HG03097 (cell line): ENCODE measurements at regions not wholly inside any gene's neighbourhood (a gene's known extent, or its start where the extent isn't known, plus 50 kb on each side); places are given as distances from the start of the nearest gene placed in this dataset.
A peak's percentile ranks its signal among the peaks of the same experiment; 100 is the strongest.

Experiments
- ATAC-seq: cut with Tn5 transposase; IDR thresholded peaks from one replicate; pipeline ENCODE4 v1.9.1; 2021; ENCODE audit not compliant: unreplicated experiment, low FRiP score

- ATAC-seq, result no peak
These were observed 863.7 kb upstream of the ALCAM start for GRCh38 chr3:104503022-104503421.

GRCh38 chr3:104510131-104510849 lies 856.4 kb upstream of the ALCAM start:
- ATAC-seq, result no peak

DNA sequence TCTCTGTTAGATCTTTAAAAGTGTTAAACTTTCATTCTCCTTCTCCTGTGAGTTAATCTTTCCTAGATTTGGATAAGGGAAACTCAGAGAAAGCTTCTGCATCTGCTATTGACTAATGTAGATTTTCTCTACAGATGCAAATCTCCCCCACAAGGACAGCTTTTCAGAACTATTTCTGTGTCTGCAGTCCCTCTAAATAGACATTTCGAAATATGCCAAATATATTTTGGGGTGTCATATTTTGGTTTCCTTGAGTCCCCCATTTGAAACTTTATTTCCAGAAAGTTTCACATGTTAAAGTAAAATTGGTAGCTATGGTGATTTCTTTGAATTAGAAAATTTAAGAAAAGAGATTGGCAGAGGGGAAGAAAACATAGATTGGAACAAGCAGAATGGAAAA lies 852.3 kb upstream of the ALCAM start:
- no peak for ATAC-seq

DNA sequence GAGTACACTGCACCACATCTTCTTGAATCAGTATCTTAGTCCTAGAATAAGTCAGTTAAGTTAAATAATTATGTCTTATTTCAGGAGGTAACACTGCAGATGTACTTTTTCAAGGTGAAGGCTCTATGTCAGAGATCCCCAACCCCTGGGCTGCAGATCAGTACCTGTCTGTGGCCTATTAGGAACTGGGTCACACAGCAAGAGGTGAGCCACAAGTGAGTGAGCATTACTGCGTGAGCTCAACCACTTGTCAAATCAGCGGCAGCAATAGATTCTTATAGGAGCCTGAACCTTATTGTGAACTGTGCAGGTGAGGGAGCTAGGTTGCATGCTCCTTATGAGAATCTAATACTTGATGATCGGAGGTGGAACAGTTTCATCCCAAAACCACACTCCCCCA lies 851.9 kb upstream of the ALCAM start:
- ATAC-seq, result no peak

GRCh38 chr3:104519068-104519467 lies 847.6 kb upstream of the ALCAM start:
- ATAC-seq, result no peak

- ATAC-seq, result no peak
These were observed 847.1 kb upstream of the ALCAM start for GRCh38 chr3:104519468-104520227.

DNA sequence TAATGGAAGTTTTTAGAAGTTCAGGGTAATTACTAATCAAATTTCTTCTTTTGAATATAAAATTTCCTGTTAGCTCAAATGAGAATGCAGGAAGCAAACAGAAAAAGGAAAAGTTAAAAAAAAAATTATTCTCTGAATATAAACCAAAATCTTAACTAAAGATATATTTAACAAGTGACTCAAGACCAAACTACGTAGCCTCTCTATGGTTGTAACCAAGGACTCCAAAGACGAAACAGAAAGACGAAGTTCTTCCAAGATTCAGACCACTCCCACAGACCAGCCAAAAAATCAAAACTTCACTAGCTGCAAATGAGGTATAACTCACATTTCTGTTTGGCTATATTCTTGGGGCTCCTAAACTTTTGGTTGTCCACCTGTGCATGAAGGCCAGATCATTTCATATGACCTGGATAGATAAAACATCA lies 846.5 kb upstream of the ALCAM start:
- no peak for ATAC-seq

DNA sequence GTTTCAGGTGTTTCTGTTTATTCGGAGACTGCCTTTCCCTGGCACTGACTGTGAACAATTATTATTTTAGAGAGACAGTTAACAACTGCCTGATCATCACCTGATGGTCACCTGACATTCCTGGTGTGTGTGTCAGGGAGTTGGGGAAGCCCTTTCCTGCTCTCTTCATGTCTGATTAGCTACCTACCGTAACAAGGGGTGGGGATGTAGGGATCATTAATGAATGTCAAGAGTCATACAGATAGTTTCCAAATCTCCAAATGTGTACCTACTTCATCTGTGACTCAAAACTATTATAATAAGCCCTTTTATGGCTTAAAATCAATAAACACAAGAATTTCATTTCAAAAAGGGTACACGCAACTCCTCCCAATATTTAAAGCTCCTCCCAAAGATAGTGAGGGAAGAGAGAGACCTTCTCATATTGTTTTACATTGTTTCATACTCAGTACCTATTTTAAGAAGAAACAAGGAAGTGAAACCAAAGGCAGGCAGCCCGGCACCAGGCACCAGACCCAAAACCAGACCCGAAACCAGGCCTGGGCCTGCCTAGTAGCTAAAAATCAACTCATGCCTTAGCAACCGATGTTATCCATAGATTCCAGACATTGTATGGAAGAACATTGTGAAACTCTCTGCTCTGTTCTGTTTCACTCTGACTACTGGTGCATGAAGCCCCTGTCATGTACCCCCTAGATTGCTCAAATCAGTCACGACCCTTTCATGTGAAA lies 844.9 kb upstream of the ALCAM start:
- ATAC-seq, result peak; percentile 47

DNA sequence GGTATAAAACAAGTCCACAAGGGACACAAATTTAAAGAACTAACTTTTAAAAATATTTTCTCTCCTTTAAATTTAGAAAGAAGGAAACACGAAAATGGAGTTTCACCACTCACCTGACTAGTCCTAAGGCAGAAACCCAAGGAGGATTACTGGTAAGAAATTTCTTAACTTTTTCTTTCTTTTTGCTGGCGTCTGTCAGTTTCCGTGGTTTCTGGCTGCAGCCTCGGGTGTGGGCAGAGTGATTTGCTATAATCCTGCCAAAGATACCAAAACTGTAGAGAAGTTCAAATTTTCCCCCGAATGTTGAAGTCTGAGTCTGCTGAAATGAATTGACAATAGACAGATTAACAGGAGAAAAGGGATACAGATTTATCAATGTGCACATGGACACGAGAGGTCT lies 843.6 kb upstream of the ALCAM start:
- no peak for ATAC-seq

- ATAC-seq, result peak; percentile 87
These were observed 839.8 kb upstream of the ALCAM start for GRCh38 chr3:104526901-104527401.

- ATAC-seq, result no peak
These were observed 835.8 kb upstream of the ALCAM start for GRCh38 chr3:104530934-104531333.

GRCh38 chr3:104536715-104537114 lies 830.0 kb upstream of the ALCAM start:
- peak; percentile 78 for ATAC-seq

GRCh38 chr3:104537323-104537722 lies 829.4 kb upstream of the ALCAM start:
- ATAC-seq, result no peak

GRCh38 chr3:104546301-104546700 lies 820.4 kb upstream of the ALCAM start:
- ATAC-seq, result no peak

GRCh38 chr3:104547031-104547430 lies 819.7 kb upstream of the ALCAM start:
- no peak for ATAC-seq

GRCh38 chr3:104548401-104548800 lies 818.3 kb upstream of the ALCAM start:
- ATAC-seq, result no peak

GRCh38 chr3:104549099-104549714 lies 817.5 kb upstream of the ALCAM start:
- no peak for ATAC-seq

DNA sequence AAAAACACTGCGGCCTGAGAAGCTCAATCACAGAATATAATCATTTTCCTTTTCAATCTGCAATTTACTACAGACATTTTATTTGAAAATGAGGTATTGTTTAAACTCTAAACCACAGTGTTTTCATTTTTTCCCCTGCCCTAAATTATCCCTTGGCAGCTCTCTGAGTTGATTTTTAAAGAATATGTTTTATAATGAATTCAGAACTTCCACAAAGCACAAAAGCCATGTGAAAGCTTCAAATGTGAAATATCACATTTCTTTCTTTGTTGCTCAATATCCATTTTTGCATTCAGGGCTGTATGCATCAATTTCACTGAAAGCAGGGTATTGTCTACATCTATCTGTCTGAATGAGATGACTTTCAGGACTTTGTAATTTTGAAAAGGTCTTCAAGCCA lies 813.6 kb upstream of the ALCAM start:
- ATAC-seq, result no peak

GRCh38 chr3:104554425-104554824 lies 812.3 kb upstream of the ALCAM start:
- ATAC-seq, result no peak

DNA sequence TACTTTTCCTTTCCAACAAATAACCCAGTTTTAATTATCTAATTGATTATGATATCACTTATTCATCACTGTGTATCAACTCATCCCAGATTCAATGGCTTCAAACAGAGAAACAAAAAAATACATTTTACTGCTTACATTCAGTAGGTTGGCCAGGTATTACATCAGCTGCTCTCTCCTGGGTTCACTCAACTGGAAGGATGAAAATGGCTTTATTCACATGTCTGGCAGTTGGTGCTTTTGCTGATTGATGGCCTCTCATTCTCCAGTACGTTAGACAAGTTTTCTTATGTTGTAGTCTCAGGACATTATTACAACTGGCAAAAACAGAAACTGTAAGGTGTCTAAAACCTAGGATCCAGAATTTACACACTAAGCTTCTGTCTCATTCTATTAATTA lies 811.0 kb upstream of the ALCAM start:
- no peak for ATAC-seq
